Osteoblast (primary cell): ENCODE measurements at regions not wholly inside any gene's neighbourhood (a gene's known extent, or its start where the extent isn't known, plus 50 kb on each side); places are given as distances from the start of the nearest gene placed in this dataset.

Experiments used
- DNase-seq: peaks from one replicate; pipeline ENCODE4 v3.0.0; 2011; ENCODE audit warnings: low spot score, mixed read lengths; ENCODE audit not compliant: insufficient read length; ENCODE audit errors: missing footprints
- H2AFZ ChIP-seq: 2 replicates; pipeline ENCODE4 v1.6.0; 2011; ENCODE audit warnings: mild to moderate bottlenecking, low read length
- H3K27ac ChIP-seq: 2 replicates; pipeline ENCODE4 v1.5.1; 2011; ENCODE audit warnings: mild to moderate bottlenecking, low read depth, low read length, moderate library complexity
- H3K27me3 ChIP-seq: 2 replicates; pipeline ENCODE4 v1.6.0; 2012; ENCODE audit warnings: mild to moderate bottlenecking, control low read depth, inconsistent platforms, low read length, moderate library complexity; ENCODE audit not compliant: insufficient read depth
- H3K36me3 ChIP-seq: 2 replicates; pipeline ENCODE4 v1.5.1; 2011; ENCODE audit warnings: mild to moderate bottlenecking, low read length, control low read depth, moderate library complexity; ENCODE audit not compliant: insufficient read depth
- H3K4me1 ChIP-seq: 2 replicates; pipeline ENCODE4 v1.5.1; 2011; ENCODE audit warnings: mild to moderate bottlenecking, low read length, control low read depth, moderate library complexity; ENCODE audit not compliant: insufficient read depth
- H3K4me2 ChIP-seq: 2 replicates; pipeline ENCODE4 v1.6.0; 2011; ENCODE audit warnings: mild to moderate bottlenecking, low read length; ENCODE audit not compliant: insufficient read depth
- H3K4me3 ChIP-seq: fragments of 200-600 bp; sonication (generic); 3 replicates; pipeline ENCODE4 v1.5.1; 2012; ENCODE audit warnings: mild to moderate bottlenecking, low read length, inconsistent platforms; ENCODE audit not compliant: insufficient read depth
- H3K79me2 ChIP-seq: 2 replicates; pipeline ENCODE4 v1.6.0; 2012; ENCODE audit warnings: mild to moderate bottlenecking, low read length, control low read depth, inconsistent platforms; ENCODE audit not compliant: insufficient read depth
- H3K9me3 ChIP-seq: 2 replicates; pipeline ENCODE4 v1.5.1; 2011; ENCODE audit warnings: low read depth, low read length, control low read depth
- H4K20me1 ChIP-seq: 2 replicates; pipeline ENCODE4 v1.6.0; 2012; ENCODE audit warnings: mild to moderate bottlenecking, low read length, control low read depth; ENCODE audit not compliant: insufficient read depth
- CTCF ChIP-seq: IDR thresholded peaks from 2 replicates; pipeline ENCODE4 v1.5.1; 2011; ENCODE audit warnings: mild to moderate bottlenecking, low read depth, low read length, moderate library complexity; ENCODE audit errors: extremely low read depth

GRCh38 chr4:82192017-82192673, 181.6 kb downstream of the HNRNPD start:
- Histone ChIP-seq H3K27ac (no peak overlapping the region), H4K20me1 (no peaks in the 10 kb centered on the region), H3K9me3 (no peaks in the 10 kb centered on the region), H3K36me3 (no peaks in the 10 kb centered on the region), H3K4me2 (no peak overlapping the region), H2AFZ (no peak overlapping the region), H3K27me3 (no peaks in the 10 kb centered on the region), H3K79me2 (no peaks in the 10 kb centered on the region), H3K4me1 (no peaks in the 10 kb centered on the region), H3K4me3 (no peak overlapping the region)
- no peak for DNase-seq
- no peak for TF ChIP-seq CTCF

- H3K36me3 ChIP-seq = no peaks in the 10 kb centered on the region
- H2AFZ ChIP-seq = no peak overlapping the region
- no peak overlapping the region for H3K4me3 ChIP-seq
- no peak overlapping the region for H3K27ac ChIP-seq
- TF ChIP-seq CTCF = no peak
- no peaks in the 10 kb centered on the region for H4K20me1 ChIP-seq
- no peaks in the 10 kb centered on the region for H3K4me1 ChIP-seq
- H3K4me2 ChIP-seq = no peak overlapping the region
- no peaks in the 10 kb centered on the region for H3K9me3 ChIP-seq
- DNase-seq = no peak
- no peaks in the 10 kb centered on the region for H3K27me3 ChIP-seq
- no peaks in the 10 kb centered on the region for H3K79me2 ChIP-seq
Observed at GRCh38 chr4:82181789-82182188, 192.0 kb downstream of the HNRNPD start.

- H4K20me1 ChIP-seq = no peaks in the 10 kb centered on the region
- TF ChIP-seq CTCF = no peak
Observed at GRCh38 chr4:82172186-82172585, 201.6 kb downstream of the HNRNPD start.

GRCh38 chr4:82171531-82172155, 202.1 kb downstream of the HNRNPD start:
- no peaks in the 10 kb centered on the region for H3K27me3 ChIP-seq
- no peak overlapping the region for H3K4me3 ChIP-seq
- H2AFZ ChIP-seq = no peak overlapping the region
- no peaks in the 10 kb centered on the region for H4K20me1 ChIP-seq
- H3K79me2 ChIP-seq = no peaks in the 10 kb centered on the region
- TF ChIP-seq CTCF = no peak
- H3K4me1 ChIP-seq = no peaks in the 10 kb centered on the region
- H3K9me3 ChIP-seq = no peaks in the 10 kb centered on the region
- no peak for DNase-seq
- no peak overlapping the region for H3K27ac ChIP-seq
- H3K36me3 ChIP-seq = no peaks in the 10 kb centered on the region
- no peak overlapping the region for H3K4me2 ChIP-seq

More at GRCh38 chr4:82172186-82172585, 201.6 kb downstream of the HNRNPD start:
- Histone ChIP-seq H3K4me3 (no peak overlapping the region), H3K27ac (no peak overlapping the region), H3K4me2 (no peak overlapping the region), H2AFZ (no peak overlapping the region), H3K9me3 (no peaks in the 10 kb centered on the region), H3K79me2 (no peaks in the 10 kb centered on the region), H3K4me1 (no peaks in the 10 kb centered on the region), H3K36me3 (no peaks in the 10 kb centered on the region), H3K27me3 (no peaks in the 10 kb centered on the region)
- DNase-seq = no peak
